MV-4-11 (cell line): ENCODE measurements at regions not wholly inside any gene's neighbourhood (a gene's known extent, or its start where the extent isn't known, plus 50 kb on each side); places are given as distances from the start of the nearest gene placed in this dataset.
"Not testable (repeated sequence)": the region's sequence is repeated elsewhere in the genome, so short reads cannot be mapped to it uniquely, and the experiment has no call there.

Experiments
- DNase-seq: peaks from one replicate; lab custom pipeline; 2025; lab: John Stamatoyannopoulos, UW

- no peak for DNase-seq
Observed at GRCh38 chr16:17747081-17747756, 276.5 kb upstream of the XYLT1 start.

GRCh38 chr16:17744921-17745572, 274.3 kb upstream of the XYLT1 start:
- no peak for DNase-seq

DNA sequence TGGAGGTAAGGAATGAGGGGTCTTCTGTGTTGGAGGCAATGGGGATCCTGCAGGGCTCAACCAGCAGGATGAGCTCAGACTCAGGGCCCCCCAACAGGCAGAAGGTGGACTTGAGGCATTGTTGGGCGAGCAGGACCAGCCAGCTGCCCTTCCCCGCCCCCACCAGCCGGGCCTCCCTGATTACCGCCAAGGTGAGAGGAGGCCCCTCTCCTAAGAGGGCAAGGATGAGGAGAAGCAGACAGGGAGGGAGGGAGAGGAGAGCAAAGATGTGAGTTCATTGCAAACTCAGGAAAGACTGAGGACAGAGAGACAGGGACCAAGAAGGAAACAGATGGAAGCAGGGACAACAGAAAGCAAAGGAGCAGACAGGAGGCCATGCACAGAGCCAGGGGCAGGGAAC, 272.8 kb upstream of the XYLT1 start:
- no peak for DNase-seq

- no peak for DNase-seq
Observed at GRCh38 chr16:17743158-17743557, 272.4 kb upstream of the XYLT1 start.

- DNase-seq = not testable (repeated sequence)
Observed at GRCh38 chr16:17735099-17735498, 264.3 kb upstream of the XYLT1 start.

- DNase-seq = no peak
Observed at GRCh38 chr16:17729820-17730219, 259.1 kb upstream of the XYLT1 start.

DNA sequence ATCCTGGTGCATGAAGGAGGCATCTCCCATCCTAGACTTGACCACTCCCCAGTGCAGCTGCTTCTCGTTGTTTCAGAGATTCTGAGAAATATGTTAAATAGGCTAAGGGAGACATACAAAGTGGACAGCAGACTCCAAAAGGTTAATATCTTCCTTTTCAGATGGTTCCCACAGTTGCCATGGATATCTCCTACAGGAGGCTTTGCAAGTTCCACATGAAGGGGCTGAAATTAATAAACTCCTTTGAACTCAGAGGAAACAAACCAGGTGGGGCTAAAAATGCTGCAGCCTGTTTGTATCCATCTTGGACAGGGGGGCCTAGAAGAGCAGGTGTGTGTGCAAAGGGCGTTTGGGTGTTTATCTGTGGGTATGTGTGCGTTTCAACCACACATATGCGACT, 257.4 kb upstream of the XYLT1 start:
- no peak for DNase-seq

- no peak for DNase-seq
Observed at GRCh38 chr16:17724242-17724898, 253.6 kb upstream of the XYLT1 start.

DNA sequence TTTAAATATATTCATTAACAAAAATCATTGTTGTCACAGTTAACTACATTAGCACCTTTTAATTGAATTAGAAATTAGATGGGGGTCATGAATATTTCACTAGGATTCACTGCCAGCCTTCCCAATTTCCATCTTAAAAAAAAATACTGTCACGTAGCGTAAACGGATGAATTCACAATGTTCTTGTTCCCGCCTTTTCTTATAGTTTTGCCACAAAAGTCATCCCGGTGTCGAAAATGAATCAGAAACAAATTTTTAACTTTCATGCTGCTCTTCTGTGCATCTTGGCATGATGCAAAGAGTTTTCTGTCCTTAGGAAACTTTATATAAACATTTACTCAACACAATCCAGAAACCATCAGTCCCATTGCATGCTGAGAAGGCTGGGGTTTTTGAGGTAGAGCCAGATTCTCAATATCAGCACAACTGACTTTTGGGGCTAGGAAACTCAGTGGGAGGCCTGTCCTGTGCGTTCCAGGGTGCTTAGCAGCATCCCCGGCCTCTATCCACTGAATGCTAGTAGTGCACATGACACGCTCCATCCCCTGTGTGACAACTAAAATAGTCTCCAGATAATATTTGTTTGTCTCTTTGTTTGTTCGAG, 252.9 kb upstream of the XYLT1 start:
- DNase-seq = no peak

DNA sequence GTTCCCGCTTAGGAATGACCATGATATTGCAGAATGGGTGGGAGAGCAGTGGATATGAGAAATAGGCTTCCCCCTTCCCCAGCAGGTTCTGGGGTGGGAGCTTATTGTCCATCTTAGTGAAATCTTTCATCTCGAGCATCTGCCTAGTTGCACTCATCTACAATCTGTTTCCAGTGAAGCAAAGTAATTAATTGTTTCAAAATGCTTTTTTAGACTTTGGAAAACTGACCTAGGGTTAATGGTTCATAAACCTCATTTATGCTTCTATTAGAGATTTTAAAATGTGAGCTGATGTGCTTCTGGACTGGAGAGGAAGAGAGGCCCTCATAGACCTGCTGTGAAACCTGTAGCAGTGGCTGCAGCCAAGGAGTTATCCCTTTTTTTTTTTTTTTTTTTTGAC, 247.7 kb upstream of the XYLT1 start:
- no peak for DNase-seq

GRCh38 chr16:17705847-17706246, 235.1 kb upstream of the XYLT1 start:
- DNase-seq = no peak

- no peak for DNase-seq
Observed at GRCh38 chr16:17696616-17697015, 225.9 kb upstream of the XYLT1 start.

DNA sequence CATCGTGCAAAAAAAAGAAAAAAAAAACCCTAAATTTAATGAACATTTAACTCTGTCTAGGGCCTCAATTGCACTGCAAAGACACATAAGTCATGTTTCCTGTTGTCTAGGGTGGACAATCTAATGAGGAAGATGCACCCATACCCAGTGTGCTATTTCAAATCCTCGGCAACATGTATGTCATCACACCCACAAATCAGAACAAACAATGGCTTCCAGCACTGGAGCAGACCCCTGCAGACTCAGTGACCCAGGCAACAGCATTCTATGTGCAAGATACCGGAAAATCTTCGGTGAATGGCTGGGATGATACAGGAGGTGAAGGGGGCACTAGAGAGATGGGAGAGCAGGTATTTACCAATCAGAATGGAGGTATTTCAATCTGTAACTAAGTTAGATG, 221.7 kb upstream of the XYLT1 start:
- no peak for DNase-seq

DNA sequence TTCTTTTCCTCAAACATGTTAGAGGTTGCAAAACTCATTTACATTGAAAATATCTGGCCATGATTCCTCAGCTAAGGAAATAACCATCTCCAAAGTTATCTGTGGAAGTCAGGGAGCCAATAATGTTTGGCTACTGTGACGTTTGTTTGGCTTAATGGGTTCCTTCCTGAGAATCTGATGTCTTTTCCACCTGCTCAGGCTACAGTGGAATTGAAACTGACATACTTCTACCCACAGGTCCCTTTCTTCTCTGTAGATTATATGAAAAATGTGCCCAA, 221.1 kb upstream of the XYLT1 start:
- no peak for DNase-seq

DNA sequence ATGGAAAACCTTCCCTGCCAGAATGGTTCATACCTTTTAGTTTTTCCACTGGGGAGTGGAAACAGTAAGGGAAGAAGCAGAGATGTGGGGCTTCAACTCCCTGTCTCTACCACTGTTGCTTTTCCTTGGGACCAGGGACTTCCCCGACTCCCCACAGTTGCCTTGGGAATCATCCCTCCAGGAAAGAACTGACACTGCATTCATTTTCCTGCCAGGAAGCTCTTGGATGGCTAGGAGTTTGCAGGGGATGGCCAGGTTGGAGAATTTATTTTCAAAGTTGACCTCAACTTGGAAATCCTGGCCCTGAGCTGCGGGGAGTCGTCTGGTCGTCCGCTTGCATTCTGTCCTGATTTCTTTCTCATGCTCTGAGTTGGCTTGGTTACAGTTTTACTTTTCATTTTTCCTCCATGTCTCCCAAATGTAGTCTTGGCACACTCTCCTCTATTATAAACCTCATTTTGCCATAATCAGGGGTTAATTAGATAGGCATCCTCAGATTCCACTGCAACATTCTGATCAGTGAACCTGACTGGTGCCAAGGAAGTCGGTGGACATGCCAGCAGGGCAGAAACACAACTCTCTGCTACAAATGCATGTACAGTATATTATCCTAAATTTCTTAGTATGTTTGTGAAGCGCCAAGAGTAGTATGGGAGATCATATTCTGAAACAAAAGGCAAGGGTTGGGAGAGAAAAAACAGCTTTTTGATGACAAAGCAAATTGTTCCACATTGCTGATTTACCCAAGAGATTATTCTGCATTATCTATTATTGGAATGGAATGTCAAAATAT, 220.5 kb upstream of the XYLT1 start:
- DNase-seq = no peak

GRCh38 chr16:17685447-17685846, 214.7 kb upstream of the XYLT1 start:
- no peak for DNase-seq

GRCh38 chr16:17683281-17683680, 212.5 kb upstream of the XYLT1 start:
- no peak for DNase-seq

- no peak for DNase-seq
Observed at GRCh38 chr16:17676171-17676570, 205.4 kb upstream of the XYLT1 start.

GRCh38 chr16:17668386-17668785, 197.6 kb upstream of the XYLT1 start:
- DNase-seq = no peak

GRCh38 chr16:17666293-17666692, 195.5 kb upstream of the XYLT1 start:
- DNase-seq = no peak

DNA sequence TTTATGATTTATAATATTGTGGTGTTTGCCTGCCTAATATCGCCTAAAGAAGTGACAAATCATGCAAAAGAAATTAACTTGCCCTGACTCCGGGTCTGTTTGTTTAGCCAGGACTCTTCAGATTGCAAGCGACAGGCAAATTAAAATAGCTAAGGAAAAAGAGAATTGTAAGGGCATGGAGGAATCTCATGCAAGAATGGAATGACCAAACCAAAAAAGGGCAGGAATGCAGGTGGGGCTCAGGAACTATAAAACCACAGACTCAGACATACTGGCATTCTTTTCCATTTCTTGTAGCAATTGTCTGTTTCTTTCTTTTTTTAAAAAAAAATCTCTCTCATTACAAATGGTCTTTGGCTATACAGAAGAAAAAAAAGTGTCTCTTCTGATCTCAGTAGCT, 188.1 kb upstream of the XYLT1 start:
- no peak for DNase-seq

GRCh38 chr16:17657045-17657444, 186.3 kb upstream of the XYLT1 start:
- no peak for DNase-seq

- peak; percentile 2 for DNase-seq
Observed at GRCh38 chr16:17654571-17654970, 183.8 kb upstream of the XYLT1 start.
